HG02759 (cell line): ENCODE measurements at regions not wholly inside any gene's neighbourhood (a gene's known extent, or its start where the extent isn't known, plus 50 kb on each side); places are given as distances from the start of the nearest gene placed in this dataset.

Experiments used
- ATAC-seq: cut with Tn5 transposase; IDR thresholded peaks from one replicate; pipeline ENCODE4 v1.9.1; 2021; ENCODE audit warnings: mild to moderate bottlenecking, moderate library complexity; ENCODE audit not compliant: unreplicated experiment

DNA sequence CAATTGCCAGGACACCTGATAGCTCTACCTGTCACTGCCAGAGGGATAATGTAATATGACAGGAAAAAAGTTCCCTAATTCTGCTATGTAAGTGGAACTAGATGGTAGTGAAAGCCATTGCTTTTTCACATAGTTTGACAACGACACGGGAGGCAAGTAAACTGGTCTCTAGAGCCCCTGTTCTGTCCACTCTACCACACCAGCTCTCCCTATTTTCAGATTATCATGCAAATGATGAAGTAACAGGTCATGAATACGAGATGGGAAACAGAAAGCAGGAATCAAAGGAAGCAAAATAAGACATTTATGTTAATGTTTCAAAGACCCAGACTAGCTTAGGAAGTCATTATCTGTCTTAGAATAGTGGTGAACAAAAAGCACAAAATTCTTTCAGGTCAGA is 56.2 kb downstream of the TAF11L14 start:
- no peak for ATAC-seq

DNA sequence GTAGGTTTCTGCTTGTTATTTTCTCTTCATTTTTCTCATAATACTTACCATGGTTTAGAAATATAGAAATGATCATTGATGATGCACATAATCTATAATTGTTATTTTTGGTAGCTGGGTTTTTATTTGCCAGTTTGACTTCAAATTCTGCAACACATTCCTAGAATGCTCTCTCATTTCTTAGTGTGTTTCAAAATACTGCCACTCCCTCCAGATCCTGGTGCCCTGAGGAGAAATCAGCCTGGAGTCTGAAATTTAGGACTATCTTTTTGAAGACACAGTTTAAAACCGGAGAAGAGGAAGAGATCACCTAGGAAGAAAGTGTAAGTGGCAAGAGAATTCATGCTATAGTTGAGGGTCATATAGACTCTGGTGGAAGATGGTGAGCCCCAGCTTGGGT is 57.5 kb downstream of the TAF11L14 start:
- no peak for ATAC-seq

DNA sequence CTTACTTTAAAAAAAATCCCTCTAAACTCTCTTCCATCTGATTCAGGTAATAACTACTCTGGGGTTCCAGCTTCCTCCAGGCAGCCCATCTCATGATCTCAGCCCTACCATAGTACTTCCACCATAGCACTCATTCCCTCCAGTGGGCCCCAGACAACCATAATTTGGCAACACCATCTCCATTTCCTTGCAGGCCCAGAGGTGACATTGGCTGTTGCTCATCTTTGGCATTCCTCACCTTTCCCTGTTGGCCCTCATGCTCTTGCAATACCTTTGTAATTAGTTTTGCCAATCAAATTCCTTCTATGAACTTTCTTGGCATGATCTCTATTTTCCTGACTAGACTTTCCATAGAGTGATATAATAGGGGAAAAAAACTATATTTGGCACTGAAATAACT is 60.1 kb downstream of the TAF11L14 start:
- no peak for ATAC-seq

DNA sequence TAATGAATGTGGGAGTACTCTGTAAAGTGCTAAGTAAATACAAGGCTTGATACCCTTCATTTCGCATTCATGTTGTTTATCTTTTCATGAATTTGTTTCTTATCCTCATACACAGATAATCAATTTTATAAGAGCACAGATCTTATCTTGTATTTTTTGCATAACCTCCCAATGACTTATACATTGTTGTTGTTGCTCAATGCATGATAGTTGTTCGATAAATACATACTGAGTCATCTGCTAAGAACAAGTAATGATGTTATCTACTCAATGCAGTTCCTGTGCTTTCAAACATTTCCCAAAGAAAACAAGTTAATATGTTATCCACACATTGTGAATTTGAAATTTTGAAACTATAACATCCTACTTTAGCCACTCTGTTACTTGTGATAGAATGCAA is 60.7 kb downstream of the TAF11L14 start:
- ATAC-seq: no peak

DNA sequence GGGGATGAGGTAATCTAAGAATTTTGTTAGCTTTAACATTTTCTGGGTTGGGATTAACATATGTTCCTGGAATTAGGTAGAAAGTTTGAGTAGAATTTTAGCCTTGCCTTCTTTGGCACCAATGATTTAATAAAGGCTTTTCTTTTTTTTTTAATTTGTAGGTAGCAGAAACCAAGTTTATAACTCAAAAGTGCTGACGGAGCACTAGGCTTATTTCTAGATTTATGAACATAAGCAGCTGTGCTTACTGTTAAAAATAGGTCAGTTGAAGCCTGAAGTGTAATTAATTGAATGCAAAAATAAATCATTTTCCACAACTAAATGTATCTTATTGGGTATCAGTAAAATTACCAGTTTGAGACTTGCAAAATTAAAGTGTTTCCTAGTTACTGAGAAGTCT is 62.4 kb downstream of the TAF11L14 start:
- ATAC-seq: no peak

DNA sequence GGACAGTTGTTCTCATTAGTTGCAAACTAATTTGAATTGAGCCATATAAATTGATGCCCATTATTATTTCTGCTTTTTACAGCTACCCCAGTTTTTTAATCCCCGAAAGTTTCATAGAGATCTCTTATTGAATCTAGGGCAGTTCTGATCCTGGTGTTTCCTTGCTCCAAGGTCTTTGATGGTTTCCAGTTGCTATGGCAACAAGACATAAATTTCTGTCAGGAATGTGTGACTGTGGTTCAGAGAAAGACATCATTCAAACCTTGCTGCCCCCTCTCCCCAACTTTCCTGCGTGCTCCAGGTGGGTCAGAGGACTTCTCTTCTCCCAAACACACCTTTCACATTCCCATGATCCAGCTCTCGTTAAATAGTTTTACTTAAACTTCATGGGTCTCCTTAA is 63.4 kb downstream of the TAF11L14 start:
- ATAC-seq: no peak

DNA sequence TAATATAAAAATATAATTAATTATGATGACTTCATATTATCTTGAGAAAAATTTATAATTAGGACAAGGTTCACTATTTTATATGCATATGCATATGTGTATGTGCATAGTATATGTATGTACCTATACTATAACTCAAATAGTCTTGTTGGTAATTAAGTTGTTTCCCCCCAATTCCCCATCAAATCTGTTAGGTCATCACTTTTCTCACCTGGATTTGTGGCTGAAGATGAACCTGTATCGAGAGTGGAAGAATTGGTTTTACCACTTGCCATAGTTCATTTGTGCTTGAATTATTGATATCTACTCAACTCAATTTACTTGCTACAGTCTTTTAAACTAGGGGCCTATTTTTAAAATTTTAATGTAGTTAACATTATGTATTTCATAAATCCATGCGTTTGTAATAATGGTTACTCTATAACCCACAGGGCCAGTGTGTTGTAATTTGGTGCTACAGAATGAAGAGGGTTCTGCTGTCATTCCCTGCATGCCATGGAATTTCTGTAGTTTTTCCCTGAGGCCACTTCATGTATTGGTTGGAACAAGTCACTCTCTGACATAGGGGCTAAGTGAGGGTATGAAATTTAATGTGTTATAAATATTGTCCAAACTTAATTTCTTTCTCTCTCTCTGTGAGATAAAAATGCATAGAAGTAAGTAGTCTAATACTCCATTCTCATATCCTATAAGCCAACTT is 74.9 kb downstream of the TAF11L14 start:
- ATAC-seq: no peak

DNA sequence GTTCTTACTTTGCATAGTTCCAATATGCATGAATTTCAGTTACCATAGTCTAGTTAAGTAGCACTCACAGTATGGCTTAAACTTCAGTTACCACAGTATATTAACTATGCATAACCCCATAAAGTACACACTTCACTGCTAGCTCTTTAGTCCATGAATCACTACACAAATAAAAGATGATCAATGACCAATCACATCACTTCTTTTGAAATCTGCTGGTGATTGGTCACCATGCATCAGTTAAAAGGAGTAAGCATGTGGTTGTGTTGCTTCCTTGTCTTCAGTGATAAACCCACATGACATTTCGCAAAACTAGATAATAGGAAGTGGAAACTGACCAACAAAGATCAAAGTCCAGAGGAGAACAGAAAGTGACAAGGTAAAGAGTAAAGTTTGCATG is 79.0 kb downstream of the TAF11L14 start:
- no peak for ATAC-seq

DNA sequence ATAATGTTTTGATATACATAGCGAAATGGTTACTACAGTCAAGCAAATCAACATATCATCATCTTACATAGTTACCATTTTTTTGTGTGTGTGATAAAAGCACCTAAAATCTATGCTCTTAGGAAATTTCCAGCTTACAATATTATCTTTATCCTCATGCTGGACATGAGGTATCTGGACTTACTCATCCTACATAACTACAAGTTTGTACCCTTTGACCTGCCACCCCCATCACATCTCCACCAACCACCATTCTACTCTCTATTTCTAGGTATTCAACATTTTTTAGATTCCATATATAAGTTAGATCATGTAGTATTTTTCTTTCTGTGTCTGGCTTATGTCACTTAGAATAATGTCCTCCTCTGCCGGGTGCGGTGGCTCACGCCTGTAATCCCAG is 79.9 kb downstream of the TAF11L14 start:
- no peak for ATAC-seq

DNA sequence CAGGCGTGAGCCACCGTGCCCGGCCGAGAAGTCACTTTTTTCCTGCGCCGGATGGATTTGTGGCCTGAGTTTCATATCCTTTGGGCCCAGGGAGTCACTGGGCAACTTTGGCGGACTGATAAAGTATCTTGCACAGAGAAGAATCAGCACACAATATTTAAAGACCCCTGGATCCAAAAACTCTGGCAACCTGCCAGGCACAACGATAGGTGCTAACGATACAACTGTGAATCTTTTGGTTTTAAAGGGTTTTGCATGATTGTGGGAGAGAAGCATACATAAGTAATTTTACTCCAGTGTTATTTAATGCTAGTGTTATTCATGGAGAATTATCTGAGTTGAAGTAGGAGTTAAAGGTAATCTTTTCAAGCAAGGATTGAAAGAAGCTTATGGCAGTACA is 85.3 kb downstream of the TAF11L14 start:
- no peak for ATAC-seq

DNA sequence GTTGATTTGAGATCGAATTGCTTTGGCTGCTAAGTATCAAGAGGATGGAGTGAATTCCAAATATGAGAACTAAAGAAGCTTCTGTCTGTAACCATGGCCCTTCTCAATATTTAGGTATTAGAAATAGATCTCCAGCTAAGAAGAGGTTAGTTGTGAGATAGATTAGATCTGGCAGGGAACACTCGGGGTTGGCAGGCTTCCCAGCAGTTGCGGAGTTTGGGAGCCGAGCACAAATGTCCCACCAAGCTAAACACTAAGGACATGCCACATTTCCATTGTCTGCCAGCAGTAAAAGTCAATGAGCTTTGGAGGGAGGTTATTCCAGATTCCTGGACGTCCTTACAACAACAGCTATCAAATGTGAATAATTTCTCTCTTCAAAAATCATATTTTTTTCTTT is 85.8 kb downstream of the TAF11L14 start:
- ATAC-seq: no peak

DNA sequence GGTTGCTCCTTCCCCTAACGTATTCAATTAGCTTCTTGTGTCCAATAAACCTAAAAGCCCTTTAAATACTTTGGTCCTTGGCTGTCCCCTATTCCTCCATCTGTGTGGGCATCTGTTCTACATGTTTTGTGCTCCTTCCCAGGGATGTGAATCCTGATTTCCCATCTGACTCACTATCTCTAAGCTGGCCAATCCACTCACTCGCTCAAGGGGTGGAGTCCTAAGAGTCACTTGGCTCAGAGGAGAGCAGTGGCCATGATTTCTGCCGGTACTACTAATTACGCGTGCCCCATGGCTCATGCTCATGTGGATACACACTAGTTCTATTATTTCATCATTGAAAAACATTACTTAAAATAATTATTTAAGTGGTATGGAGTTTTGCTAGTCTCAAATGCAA is 89.6 kb downstream of the TAF11L14 start:
- no peak for ATAC-seq

DNA sequence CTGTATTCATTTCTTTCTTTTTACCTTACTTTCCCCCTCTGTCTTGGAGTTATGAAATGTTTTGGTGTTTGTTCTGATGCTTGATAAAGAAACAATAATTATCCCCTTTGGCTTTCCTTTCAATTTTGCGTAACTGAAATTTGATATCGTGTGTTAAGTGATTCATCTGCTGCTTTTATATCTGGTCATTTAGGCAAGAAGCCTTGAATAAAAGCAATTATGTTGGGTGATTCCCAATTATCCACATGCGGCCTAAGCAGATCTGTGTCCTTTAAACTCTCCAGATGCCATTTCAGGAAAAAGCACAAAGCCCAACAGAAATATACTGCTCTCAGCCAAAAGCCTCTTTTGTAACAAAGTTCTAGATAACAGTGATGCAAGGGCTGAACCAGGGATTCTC is 92.8 kb downstream of the TAF11L14 start:
- ATAC-seq: no peak

DNA sequence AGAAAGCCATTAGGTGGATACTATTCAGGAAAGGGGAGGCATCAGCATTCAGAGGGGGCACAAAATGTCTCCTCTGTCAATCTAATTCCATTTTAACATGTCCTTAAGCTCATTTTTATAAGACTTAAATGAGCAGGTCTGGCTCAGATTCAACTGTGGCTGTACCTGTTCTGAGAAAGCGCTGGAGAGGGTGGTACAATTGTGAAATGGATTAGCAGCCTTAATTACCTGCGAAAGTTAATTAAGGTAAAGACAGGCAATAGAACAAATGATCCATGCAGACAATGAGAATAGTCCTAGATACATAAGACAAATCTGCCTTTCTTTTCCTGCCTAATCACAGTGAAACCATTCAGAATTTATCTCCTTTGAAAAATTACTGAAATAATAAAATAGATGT is 96.2 kb downstream of the TAF11L14 start:
- ATAC-seq: no peak

DNA sequence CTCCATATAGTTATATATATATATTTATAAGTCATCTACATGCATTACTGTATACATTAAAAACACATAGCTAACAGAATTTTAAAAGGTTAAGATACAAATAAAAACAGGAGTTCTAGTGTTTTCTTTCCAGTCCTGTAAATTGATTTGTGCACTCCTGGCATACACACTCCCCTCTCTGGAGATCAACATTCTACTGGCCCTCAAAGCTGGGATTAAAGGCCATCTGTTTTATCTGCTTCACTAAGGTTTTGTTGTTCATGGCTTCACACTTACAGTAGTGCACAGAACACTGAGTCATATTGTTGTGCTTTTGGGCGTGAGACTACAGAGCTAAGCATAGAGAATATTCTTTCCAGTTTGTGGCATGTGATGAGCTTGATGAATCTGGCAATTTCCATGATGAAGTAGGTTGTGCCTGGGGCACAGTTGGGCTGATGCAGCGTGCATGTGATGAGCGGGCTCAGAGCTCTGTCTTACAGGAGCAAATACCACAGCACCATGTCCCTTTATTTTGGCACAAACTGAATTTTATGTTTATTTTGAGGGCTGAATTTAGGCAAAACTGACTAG is 98.2 kb downstream of the TAF11L14 start:
- ATAC-seq: no peak

DNA sequence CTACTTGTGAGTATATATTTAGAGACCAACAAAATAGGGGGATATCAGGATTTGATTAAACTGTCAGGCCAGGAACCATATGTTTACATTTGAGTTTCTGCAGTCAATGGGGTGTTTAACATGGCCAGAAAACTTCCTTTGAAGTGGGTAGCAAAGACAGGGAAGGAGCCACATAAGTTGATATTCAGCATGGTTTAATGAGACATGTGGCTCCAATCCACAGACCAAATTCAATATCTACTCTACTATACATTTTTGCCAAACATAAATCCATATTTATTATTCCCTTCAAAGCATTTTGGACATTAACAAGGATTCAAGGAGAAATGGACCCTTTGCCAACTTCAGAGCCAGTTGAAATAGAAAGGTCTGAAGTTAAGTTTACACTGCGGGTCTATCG is 99.8 kb downstream of the TAF11L14 start:
- no peak for ATAC-seq

DNA sequence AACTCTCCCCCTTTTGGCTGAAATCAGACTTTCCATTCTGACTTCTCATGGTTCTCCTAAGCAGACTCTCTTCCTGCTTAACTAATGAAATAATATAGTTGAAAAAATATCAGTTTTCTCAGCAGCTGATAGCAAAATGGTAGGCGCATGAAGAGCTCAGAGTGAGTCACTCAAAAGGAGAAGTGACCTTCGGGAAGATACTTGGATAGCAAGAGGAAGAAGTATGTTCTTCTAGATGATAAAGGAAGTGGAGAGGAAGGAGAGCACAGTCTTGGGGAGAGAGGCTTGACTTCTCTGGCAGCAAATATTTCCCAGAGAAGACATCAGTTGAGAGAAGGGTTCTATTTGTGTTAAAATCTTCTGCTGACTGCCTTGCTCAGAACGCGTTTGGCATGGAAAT is 101.5 kb downstream of the TAF11L14 start:
- ATAC-seq: no peak

DNA sequence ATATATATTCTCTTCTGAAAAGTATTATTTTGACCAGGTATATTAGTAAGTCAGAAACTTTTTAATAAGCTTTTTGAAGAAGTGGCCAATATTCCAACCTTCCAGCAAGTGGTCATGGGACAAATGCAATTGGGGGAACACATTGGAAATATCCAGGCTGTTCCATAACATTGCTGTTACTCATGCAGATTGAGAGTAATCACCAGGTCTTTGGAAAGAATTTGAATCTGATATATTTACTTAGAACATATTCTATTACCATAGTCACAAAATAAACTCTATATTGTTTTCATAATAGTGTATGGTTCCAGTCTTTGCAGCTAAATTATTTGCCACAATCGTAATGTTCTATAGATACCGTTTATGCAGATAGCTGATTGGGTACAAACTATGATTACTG is 102.8 kb downstream of the TAF11L14 start:
- ATAC-seq: no peak

DNA sequence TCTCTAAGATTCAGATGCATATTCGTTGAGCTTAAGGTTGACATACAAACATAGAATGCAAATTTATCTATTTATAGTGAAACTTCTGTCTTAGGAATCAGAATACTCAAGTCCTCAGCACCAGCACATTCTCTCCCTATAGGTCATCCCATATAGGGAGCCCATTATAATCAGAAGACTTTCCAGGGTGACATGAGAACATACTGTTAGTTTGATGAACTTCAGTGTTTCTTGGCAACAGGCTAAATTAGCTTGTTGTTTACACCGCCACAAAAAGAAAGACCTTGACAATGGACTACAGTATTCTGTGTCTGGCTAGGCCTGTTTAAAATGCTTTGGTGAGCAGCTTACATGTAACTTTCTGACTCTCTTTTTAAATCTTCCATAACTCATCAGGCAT is 104.2 kb downstream of the TAF11L14 start:
- no peak for ATAC-seq

DNA sequence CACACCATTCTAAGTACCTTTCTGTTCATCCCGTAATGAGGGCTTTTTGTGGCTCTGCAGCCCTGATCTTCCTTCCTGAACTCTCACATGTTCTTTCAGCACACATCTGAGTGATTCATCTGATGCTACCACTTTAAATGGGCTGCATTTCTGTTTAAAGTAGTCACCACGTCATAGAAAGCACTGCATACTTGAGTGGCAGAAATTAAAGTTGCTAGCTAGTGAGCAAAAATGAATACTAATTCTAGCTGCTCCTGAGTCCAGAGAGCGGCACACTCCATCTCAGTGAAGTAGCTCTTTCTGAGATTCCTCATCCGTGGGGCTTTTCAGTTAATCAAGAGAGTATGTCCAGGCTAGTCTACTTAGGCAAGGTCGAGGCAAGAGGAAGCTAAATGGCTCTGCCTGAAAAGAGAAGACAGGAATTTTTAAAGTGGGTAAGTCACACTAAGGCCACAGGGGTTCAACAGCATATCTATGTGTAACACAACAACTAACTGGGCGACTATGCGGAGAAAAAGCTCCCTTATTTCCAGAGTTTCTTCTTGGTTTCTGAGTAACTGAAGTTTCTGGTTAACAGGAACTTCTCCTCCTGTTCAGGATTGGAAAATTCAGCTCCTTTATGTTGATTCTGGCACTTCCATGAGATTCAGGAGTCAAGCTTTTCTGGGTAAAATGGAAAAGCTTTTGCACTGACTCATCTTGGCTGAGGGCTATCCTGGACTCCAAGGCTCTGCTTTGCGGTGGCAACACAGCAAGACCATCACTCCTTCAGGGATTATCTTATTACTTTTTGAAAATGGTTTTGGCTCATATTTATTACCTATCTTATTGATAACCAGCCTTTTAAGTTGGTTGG is 109.5 kb downstream of the TAF11L14 start:
- no peak for ATAC-seq

DNA sequence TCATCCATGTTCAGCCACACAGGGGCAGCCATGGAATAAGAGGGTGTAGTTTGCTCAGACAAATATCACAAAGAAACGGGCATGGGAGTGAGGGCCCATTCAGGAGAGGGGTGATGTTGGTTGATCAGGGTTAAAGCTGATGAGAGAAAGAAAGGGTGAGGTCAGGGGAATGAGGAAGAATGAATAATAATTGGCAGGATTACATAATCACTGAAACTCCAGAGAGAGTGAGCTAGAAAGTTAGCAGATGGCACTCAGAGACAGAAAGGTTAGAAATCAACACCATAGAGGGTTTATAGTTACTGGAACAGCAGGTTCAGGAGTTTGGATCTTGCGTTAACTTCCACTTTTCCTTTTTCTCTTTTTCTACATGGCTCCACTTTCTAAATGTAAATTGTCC is 113.9 kb downstream of the TAF11L14 start:
- ATAC-seq: no peak

DNA sequence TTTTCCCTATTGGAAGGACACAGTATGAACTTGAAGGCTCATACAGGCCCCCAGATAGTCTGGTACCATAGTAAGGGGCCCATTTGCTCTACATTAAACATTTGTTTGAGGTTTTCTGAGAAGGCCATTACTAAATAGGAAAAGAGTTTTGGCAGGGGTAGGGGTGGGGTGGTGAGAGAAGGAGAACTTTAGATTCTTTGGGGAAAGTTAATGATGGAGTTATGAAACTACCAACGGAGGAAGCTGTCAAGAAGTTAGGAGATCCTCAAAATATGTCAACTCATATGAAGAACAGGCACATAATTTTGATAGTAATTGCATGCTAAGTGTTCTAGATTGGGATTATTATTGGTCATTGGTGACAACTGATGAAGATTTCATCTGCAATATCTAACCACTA is 114.7 kb downstream of the TAF11L14 start:
- ATAC-seq: no peak
